ENCODE measurements at regions not wholly inside any gene's neighbourhood (a gene's known extent, or its start where the extent isn't known, plus 50 kb on each side); places are given as distances from the start of the nearest gene placed in this dataset.

GRCh38 chr2:30310371-30310770, 79.0 kb downstream of the LBH start:
- peak; percentile 86 for DNase-seq

- DNase-seq = no peak
These were observed 79.6 kb downstream of the LBH start for GRCh38 chr2:30310955-30311354.

- no peak for DNase-seq
These were observed 80.4 kb downstream of the LBH start for GRCh38 chr2:30311711-30312110.

GRCh38 chr2:30312916-30313315, 81.6 kb downstream of the LBH start:
- DNase-seq = no peak

GRCh38 chr2:30314981-30315380, 83.6 kb downstream of the LBH start:
- no peak for DNase-seq

- no peak for DNase-seq
These were observed 84.2 kb downstream of the LBH start for GRCh38 chr2:30315391-30316063.

GRCh38 chr2:30316408-30316807, 85.1 kb downstream of the LBH start:
- DNase-seq = no peak

- DNase-seq = no peak
These were observed 87.9 kb downstream of the LBH start for GRCh38 chr2:30318987-30319782.

- DNase-seq = no peak
These were observed 90.1 kb downstream of the LBH start for GRCh38 chr2:30321466-30321865.

GRCh38 chr2:30323499-30323898, 92.2 kb downstream of the LBH start:
- no peak for DNase-seq

- DNase-seq = no peak
These were observed 93.0 kb downstream of the LBH start for GRCh38 chr2:30324245-30324908.

GRCh38 chr2:30325600-30326328, 94.4 kb downstream of the LBH start:
- peak; percentile 82 for DNase-seq

- no peak for DNase-seq
These were observed 95.2 kb downstream of the LBH start for GRCh38 chr2:30326497-30326896.

- DNase-seq = no peak
These were observed 99.7 kb downstream of the LBH start for GRCh38 chr2:30331038-30331437.

- no peak for DNase-seq
These were observed 100.5 kb downstream of the LBH start for GRCh38 chr2:30331869-30332268.

- DNase-seq = no peak
These were observed 101.6 kb downstream of the LBH start for GRCh38 chr2:30332791-30333453.

GRCh38 chr2:30334762-30335363, 103.5 kb downstream of the LBH start:
- DNase-seq = peak; percentile 25

- DNase-seq = peak; percentile 46
These were observed 104.8 kb downstream of the LBH start for GRCh38 chr2:30336084-30336483.

GRCh38 chr2:30336978-30337841, 105.9 kb downstream of the LBH start:
- DNase-seq = peak; percentile 16

- no peak for DNase-seq
These were observed 107.1 kb downstream of the LBH start for GRCh38 chr2:30338475-30338874.

- DNase-seq = no peak
These were observed 107.7 kb downstream of the LBH start for GRCh38 chr2:30339071-30339470.
